Activated CD8-positive, alpha-beta T cell treated with anti-CD3 and anti-CD28 coated beads for 36 hours (primary cell): ENCODE measurements at regions not wholly inside any gene's neighbourhood (a gene's known extent, or its start where the extent isn't known, plus 50 kb on each side); places are given as distances from the start of the nearest gene placed in this dataset.

Experiments
- ATAC-seq: fragments of 200-7000 bp; cut with Tn5 transposase; one replicate; pipeline ENCODE4 v1.10.0; 2021; ENCODE audit warnings: mild to moderate bottlenecking, moderate library complexity
- CTCF ChIA-PET: fragments of 350-600 bp; sonication (Branson Sonifier 250); formaldehyde crosslinking; loops from one replicate; lab custom pipeline; 2021; ENCODE audit warnings: antibody characterized with exemption; lab: Charles Lee
- POLR2A ChIA-PET: fragments of 350-600 bp; sonication (Branson Sonifier 250); formaldehyde crosslinking; loops from one replicate; lab custom pipeline; 2021; ENCODE audit warnings: antibody characterized with exemption; lab: Charles Lee
- DNase-seq: peaks from one replicate; pipeline ENCODE4 v3.0.0-alpha.2; 2020
- H3K27ac Mint-ChIP-seq: one replicate; pipeline ENCODE4 v1.8.0; 2021; ENCODE audit warnings: mild to moderate bottlenecking, mixed read lengths
- H3K27me3 Mint-ChIP-seq: one replicate; pipeline ENCODE4 v1.8.0; 2021; ENCODE audit warnings: mixed read lengths
- H3K36me3 Mint-ChIP-seq: one replicate; pipeline ENCODE4 v1.8.0; 2021; ENCODE audit warnings: low read depth, mixed read lengths
- H3K4me1 Mint-ChIP-seq: one replicate; pipeline ENCODE4 v1.8.0; 2021; ENCODE audit warnings: low read depth, mixed read lengths
- H3K4me3 Mint-ChIP-seq: one replicate; pipeline ENCODE4 v1.8.0; 2021; ENCODE audit warnings: mild to moderate bottlenecking, moderate library complexity, mixed read lengths
- H3K9me3 Mint-ChIP-seq: one replicate; pipeline ENCODE4 v1.8.0; 2021; ENCODE audit warnings: mixed read lengths
- CTCF ChIP-seq: fragments of 200-600 bp; IDR thresholded peaks from one replicate; pipeline ENCODE4 v1.8.0; 2022; ENCODE audit warnings: antibody characterized with exemption, mild to moderate bottlenecking
- intact Hi-C: fragments of 100-400 bp; cut with micrococcal nuclease; formaldehyde crosslinking; loops from one replicate; pipeline ENCODE4 v1.10.0; 2022

- Mint-ChIP-seq H3K27ac (no peak overlapping the region), H3K9me3 (no peaks in the 10 kb centered on the region), H3K4me3 (no peak overlapping the region), H3K27me3 (peaks cover 8% of the 10 kb centered on the region), H3K36me3 (no peaks in the 10 kb centered on the region), H3K4me1 (no peaks in the 10 kb centered on the region)
- TF ChIP-seq CTCF: no peak
- ChIA-PET POLR2A (no interaction called here), CTCF (no interaction called here)
- DNase-seq (no peak), ATAC-seq (no peak)
- intact Hi-C loops: no loop called here
Observed at GRCh38 chr4:12846368-12846767, 637.8 kb downstream of the RAB28 start.

GRCh38 chr4:12844141-12844540 lies 640.0 kb downstream of the RAB28 start:
- peaks cover 6% of the 10 kb centered on the region for H3K27me3 Mint-ChIP-seq
- TF ChIP-seq CTCF: no peak
- H3K4me3 Mint-ChIP-seq: no peak overlapping the region
- H3K4me1 Mint-ChIP-seq: no peaks in the 10 kb centered on the region
- ATAC-seq (no peak), DNase-seq (no peak)
- intact Hi-C loops: no loop called here
- no peaks in the 10 kb centered on the region for H3K36me3 Mint-ChIP-seq
- H3K27ac Mint-ChIP-seq: no peak overlapping the region
- ChIA-PET POLR2A (no interaction called here), CTCF (no interaction called here)
- peaks cover 2% of the 10 kb centered on the region for H3K9me3 Mint-ChIP-seq

GRCh38 chr4:12827966-12828365 lies 656.2 kb downstream of the RAB28 start:
- H3K4me1 Mint-ChIP-seq: no peaks in the 10 kb centered on the region
- H3K4me3 Mint-ChIP-seq: no peak overlapping the region
- ChIA-PET POLR2A (no interaction called here), CTCF (no interaction called here)
- H3K27ac Mint-ChIP-seq: no peak overlapping the region
- H3K9me3 Mint-ChIP-seq: no peaks in the 10 kb centered on the region
- no peaks in the 10 kb centered on the region for H3K27me3 Mint-ChIP-seq
- no peaks in the 10 kb centered on the region for H3K36me3 Mint-ChIP-seq
- ATAC-seq (no peak), DNase-seq (no peak)
- intact Hi-C loops: no loop called here
- no peak for TF ChIP-seq CTCF

- Mint-ChIP-seq H3K27me3 (no peaks in the 10 kb centered on the region), H3K4me1 (no peaks in the 10 kb centered on the region), H3K4me3 (no peak overlapping the region), H3K9me3 (peaks cover 15% of the 10 kb centered on the region), H3K36me3 (no peaks in the 10 kb centered on the region), H3K27ac (no peak overlapping the region)
- ATAC-seq (no peak), DNase-seq (no peak)
- POLR2A ChIA-PET: no interaction called here
- intact Hi-C loops: no loop called here
- CTCF ChIA-PET: no interaction called here
- TF ChIP-seq CTCF: no peak
Observed at GRCh38 chr4:12791536-12791935, 692.6 kb downstream of the RAB28 start.

- DNase-seq (no peak), ATAC-seq (no peak)
- H3K27ac Mint-ChIP-seq: no peak overlapping the region
- H3K36me3 Mint-ChIP-seq: no peaks in the 10 kb centered on the region
- peaks cover 17% of the 10 kb centered on the region for H3K9me3 Mint-ChIP-seq
- POLR2A ChIA-PET: no interaction called here
- TF ChIP-seq CTCF: no peak
- no peaks in the 10 kb centered on the region for H3K27me3 Mint-ChIP-seq
- no peak overlapping the region for H3K4me3 Mint-ChIP-seq
- CTCF ChIA-PET: no interaction called here
- H3K4me1 Mint-ChIP-seq: no peaks in the 10 kb centered on the region
- intact Hi-C loops: no loop called here
Observed at GRCh38 chr4:12787261-12787660, 696.9 kb downstream of the RAB28 start.
